ENCODE measurements at regions not wholly inside any gene's neighbourhood (a gene's known extent, or its start where the extent isn't known, plus 50 kb on each side); places are given as distances from the start of the nearest gene placed in this dataset.

- TF ChIP-seq, protein P1, sequence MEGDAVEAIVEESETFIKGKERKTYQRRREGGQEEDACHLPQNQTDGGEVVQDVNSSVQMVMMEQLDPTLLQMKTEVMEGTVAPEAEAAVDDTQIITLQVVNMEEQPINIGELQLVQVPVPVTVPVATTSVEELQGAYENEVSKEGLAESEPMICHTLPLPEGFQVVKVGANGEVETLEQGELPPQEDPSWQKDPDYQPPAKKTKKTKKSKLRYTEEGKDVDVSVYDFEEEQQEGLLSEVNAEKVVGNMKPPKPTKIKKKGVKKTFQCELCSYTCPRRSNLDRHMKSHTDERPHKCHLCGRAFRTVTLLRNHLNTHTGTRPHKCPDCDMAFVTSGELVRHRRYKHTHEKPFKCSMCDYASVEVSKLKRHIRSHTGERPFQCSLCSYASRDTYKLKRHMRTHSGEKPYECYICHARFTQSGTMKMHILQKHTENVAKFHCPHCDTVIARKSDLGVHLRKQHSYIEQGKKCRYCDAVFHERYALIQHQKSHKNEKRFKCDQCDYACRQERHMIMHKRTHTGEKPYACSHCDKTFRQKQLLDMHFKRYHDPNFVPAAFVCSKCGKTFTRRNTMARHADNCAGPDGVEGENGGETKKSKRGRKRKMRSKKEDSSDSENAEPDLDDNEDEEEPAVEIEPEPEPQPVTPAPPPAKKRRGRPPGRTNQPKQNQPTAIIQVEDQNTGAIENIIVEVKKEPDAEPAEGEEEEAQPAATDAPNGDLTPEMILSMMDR (IDR thresholded peaks at IDR 0.05 in 2 of 3, conservative IDR thresholded peaks at IDR 0.05 in 1 of 3; ENCODE audit: control insufficient read depth in 2 of 3, extremely low read depth in 1 of 3, insufficient read depth in 1 of 3, low read depth in 3 of 3, low read length in 3 of 3) = no peak
- TF ChIP-seq PAX8 (IDR thresholded peaks at IDR 0.05) (no peak), NFIC (IDR thresholded peaks at IDR 0.05; ENCODE audit: low read depth, low read length) (no peak), POLR2AphosphoS5 (IDR thresholded peaks at IDR 0.05; ENCODE audit: low read length) (no peak), TAF1 (IDR thresholded peaks at IDR 0.05; ENCODE audit: borderline replicate concordance, low read depth, low read length) (no peak), HDAC2 (IDR thresholded peaks at IDR 0.05) (no peak)
These were observed 264.8 kb upstream of the ZPLD1 start for GRCh38 chr3:102169915-102170479.
